IPS-15b (cell line): ENCODE measurements at regions not wholly inside any gene's neighbourhood (a gene's known extent, or its start where the extent isn't known, plus 50 kb on each side); places are given as distances from the start of the nearest gene placed in this dataset.

Source experiments
- H3K27me3 ChIP-seq: one replicate; pipeline ENCODE4 v1.6.1; 2013; ENCODE audit warnings: low read length; ENCODE audit not compliant: control insufficient read depth, insufficient read depth
- H3K36me3 ChIP-seq: one replicate; pipeline ENCODE4 v1.6.1; 2013; ENCODE audit warnings: low read length; ENCODE audit not compliant: control insufficient read depth, insufficient read depth
- H3K4me1 ChIP-seq: one replicate; pipeline ENCODE4 v1.6.1; 2013; ENCODE audit warnings: mild to moderate bottlenecking, low read length; ENCODE audit not compliant: control insufficient read depth, insufficient read depth
- H3K4me3 ChIP-seq: one replicate; pipeline ENCODE4 v1.5.1; 2013; ENCODE audit warnings: low read depth, low read length
- H3K9ac ChIP-seq: one replicate; pipeline ENCODE4 v1.6.1; 2013; ENCODE audit warnings: low read depth, mild to moderate bottlenecking, low read length
- H3K9me3 ChIP-seq: one replicate; pipeline ENCODE4 v1.6.1; 2013; ENCODE audit warnings: mild to moderate bottlenecking, low read length; ENCODE audit not compliant: control insufficient read depth, insufficient read depth

DNA sequence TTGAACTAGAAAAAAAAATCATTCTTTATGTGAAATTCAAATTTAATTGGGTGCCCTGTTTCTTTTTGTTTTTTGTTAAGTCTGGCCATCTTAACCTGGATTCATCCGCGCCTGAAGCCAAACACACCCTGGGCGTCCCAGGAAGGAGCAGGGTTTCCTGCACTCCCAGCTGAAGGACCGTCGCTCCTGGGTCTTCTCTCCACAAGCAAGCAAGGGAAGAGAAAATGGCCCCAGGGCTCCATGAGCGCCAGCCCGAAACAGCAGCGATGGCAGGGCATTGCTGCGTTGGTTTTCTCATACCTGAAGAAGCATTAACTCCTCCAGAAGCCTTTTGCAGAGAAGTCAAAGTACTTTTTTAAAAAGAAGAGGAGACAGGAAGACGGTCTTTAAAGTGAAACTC lies 105.4 kb upstream of the AFDN start:
- Histone ChIP-seq H3K36me3 (no peaks in the 10 kb centered on the region), H3K4me3 (no peak overlapping the region), H3K4me1 (no peaks in the 10 kb centered on the region), H3K27me3 (no peaks in the 10 kb centered on the region), H3K9me3 (no peaks in the 10 kb centered on the region), H3K9ac (no peak overlapping the region)

DNA sequence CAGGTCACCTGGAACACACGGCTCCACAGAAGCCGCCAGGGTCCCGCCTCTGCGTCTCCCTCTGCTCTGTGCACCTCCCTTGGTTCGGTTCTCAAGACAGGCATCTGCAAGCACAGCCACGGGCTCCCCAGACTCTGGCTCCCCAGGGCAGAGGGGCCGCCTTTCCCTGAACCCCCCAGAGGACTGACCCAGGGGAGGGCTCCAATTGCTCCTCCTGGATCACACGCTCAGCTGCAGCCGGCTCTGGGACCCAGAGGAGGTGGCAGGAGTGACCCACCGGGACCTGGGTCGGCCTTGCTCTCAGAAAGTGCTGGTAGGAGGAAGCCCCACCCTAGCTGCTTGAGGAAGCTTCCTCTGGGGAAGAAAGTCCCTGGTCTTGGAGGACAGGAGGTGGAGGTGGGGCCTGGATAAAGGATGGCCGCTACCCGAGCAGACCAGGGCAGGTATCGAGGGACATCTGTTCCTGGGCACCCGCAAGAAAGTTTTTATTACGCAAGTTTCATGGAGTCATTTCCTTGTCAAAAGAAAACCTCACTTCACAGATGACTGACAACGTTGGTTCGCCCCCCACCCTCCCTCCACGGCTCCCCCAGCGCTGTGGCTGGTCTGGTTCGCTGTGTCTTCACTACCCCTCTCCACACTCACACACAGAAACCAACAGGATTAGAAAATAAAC lies 103.9 kb upstream of the AFDN start:
- Histone ChIP-seq H3K9me3 (no peaks in the 10 kb centered on the region), H3K36me3 (no peaks in the 10 kb centered on the region), H3K4me1 (no peaks in the 10 kb centered on the region), H3K4me3 (no peak overlapping the region), H3K27me3 (no peaks in the 10 kb centered on the region), H3K9ac (no peak overlapping the region)

DNA sequence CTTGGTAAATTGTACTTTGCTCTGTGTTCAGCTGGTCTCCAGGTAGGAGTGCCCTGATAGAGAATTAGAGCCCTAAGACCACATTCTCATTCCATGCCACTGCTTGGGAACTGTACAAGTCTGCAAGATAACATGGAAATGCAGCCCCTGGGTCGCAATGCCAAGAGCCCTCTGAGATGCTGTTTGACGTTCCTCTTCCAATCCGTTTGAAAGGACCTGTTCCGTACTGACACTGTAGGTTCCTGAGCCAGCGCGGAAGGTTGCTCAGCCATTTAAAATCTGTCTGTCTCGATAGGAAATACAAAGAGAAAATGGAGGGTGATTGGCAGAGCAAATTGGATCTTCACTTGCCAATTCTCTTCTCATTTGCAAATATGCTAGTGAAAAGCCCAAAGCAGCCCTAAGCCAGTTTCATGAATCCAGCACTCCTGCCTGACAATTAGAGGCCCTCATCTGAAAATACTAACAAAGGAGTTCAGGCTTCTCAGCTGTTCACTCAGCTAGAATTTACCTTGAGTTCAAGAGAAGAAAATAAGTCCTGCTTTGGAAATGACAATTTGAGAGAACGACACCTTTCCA lies 100.6 kb upstream of the AFDN start:
- no peak overlapping the region for H3K9ac ChIP-seq
- no peaks in the 10 kb centered on the region for H3K9me3 ChIP-seq
- H3K27me3 ChIP-seq = no peaks in the 10 kb centered on the region
- H3K4me3 ChIP-seq = no peak overlapping the region
- no peaks in the 10 kb centered on the region for H3K4me1 ChIP-seq
- no peaks in the 10 kb centered on the region for H3K36me3 ChIP-seq

DNA sequence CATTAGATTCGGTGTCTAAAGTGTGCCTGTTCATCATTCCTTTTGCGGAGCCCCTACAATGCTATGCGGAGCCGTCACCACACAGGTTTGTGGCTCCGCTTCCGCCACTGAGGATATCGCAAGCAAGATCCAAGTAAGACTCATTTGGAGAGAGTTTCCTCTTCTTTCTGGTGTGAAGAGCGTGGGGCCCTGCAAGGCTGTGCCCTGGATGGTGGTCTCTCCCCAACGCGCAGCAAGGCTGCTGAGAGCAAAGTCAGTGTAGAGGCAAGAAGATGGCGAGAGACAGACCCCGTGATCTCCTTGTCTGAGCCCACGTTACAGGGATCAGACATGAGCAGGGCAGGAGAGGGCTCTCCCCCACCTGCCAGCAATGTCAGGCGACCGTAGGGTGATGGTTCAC lies 96.3 kb upstream of the AFDN start:
- Histone ChIP-seq H3K27me3 (no peaks in the 10 kb centered on the region), H3K36me3 (no peaks in the 10 kb centered on the region), H3K9me3 (no peaks in the 10 kb centered on the region), H3K4me1 (no peaks in the 10 kb centered on the region), H3K4me3 (no peak overlapping the region), H3K9ac (no peak overlapping the region)

DNA sequence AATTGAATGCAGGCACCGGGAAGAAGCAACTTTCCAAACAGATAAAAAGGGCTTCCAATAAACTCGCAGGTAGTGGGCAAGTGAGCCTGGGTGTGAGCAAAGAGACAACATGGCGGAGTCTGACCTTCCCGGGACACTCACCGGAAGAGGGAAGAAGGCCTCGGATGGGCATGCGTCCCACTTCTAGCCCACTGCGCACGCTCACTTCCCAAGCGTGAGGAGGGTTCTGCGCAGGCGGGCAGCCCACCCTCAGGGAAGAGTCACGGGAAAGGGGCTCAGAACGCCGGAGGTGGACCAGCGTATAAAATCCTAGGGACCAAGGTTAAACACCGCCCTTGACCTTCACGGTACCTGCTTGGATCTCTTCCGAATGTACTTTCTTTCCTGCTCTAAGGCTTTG lies 95.5 kb upstream of the AFDN start:
- H3K27me3 ChIP-seq = no peaks in the 10 kb centered on the region
- no peaks in the 10 kb centered on the region for H3K9me3 ChIP-seq
- no peak overlapping the region for H3K9ac ChIP-seq
- H3K4me1 ChIP-seq = no peaks in the 10 kb centered on the region
- H3K4me3 ChIP-seq = no peak overlapping the region
- H3K36me3 ChIP-seq = no peaks in the 10 kb centered on the region

DNA sequence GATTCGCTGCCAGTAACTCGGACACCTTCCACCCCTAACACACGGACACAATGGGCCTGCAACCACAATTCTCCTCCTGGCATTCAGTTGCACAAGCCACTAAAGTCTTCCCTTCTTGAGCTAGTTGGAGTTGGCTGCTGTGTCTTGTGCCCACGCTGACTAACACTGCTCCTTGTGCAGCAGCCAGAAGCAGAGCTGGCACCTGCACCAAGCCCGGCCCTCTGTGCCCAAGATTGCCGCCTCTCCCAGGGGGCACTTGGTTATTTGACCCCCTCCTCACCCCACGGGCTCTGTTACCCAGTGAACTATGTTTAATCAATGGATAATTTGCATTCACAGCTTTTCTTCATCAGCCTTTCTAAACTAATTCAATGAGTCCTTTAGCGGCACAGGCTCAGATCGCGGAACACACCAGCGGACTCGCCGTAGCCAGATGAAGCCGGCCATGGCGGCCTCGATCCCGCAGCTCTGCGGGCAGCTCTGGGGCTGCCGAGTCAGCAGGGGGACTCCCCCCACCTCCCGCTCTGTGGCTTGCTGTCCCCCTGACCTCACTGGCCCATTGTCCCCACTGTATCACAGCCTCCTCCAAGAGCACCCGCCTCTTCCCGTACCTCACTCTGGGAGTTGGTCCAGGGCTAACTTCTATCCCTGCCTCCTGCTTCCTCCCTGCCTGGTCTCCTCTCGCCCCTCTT lies 94.8 kb upstream of the AFDN start:
- Histone ChIP-seq H3K9ac (no peak overlapping the region), H3K4me3 (no peak overlapping the region), H3K27me3 (no peaks in the 10 kb centered on the region), H3K9me3 (no peaks in the 10 kb centered on the region), H3K36me3 (no peaks in the 10 kb centered on the region), H3K4me1 (no peaks in the 10 kb centered on the region)

DNA sequence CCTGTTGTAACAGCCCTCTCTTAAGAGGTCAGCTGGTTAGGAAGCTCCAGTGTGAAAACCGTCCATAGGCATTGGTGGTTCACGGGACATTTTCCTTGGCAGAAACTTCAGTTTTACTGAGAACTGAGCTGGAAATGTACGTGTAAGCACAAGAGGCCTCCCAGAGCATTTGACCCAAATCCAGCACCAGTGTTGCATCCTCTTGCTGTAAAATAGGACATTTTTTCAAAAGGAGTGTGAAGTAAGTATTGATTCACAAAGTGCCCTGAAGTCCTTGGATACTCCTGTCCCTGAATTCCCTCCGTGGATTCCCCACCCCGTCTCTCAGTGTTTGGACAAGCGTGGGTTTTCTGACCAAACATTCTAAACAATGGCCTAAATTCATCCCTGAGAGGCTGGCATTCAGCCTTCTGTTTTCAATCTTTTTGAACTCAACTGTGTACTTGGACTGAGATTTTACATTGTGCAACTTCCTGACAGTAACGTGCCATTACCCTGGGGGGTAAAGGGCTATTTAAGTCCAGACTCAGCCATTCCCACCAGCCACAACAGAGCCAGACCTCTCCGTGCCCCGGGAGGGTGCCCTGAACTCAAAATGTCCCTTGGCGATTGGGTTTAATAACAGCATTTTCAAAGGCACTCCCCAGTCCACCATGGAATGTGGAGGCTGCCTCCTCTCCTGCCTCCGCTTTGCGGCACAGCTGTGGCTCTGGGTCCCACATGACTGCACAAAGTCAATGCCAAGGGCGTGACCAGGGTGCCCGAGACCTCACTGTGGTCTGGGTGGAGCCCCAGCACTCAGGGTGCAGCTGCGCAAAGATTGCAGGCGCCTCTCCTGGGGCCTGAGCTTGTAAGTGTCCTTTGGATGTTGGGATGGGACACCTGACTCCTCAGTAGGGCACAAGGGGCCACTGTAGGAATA lies 92.7 kb upstream of the AFDN start:
- no peaks in the 10 kb centered on the region for H3K27me3 ChIP-seq
- no peak overlapping the region for H3K4me3 ChIP-seq
- no peaks in the 10 kb centered on the region for H3K36me3 ChIP-seq
- H3K4me1 ChIP-seq = no peaks in the 10 kb centered on the region
- no peaks in the 10 kb centered on the region for H3K9me3 ChIP-seq
- no peak overlapping the region for H3K9ac ChIP-seq

DNA sequence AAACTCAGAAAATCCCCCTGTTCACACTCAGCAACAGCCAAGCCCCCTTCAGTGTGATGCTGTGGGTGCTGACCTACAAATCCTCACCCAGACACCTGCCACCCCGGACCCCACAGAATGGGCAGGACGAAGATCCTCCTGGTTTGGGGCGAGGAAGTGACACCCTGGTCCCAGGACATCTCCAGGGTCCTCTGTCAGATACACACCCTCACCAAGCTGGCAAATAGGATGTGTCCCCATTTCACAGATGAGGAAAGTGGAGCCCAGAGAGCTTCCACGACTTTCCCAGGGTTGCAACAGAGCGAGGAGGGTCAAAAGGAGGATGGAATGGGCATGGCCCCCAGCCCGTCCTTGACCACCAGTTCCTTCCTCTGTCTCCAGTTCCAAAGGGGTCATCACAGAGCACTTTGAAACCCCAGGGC lies 92.0 kb upstream of the AFDN start:
- Histone ChIP-seq H3K4me3 (no peak overlapping the region), H3K9ac (no peak overlapping the region), H3K4me1 (no peaks in the 10 kb centered on the region)

DNA sequence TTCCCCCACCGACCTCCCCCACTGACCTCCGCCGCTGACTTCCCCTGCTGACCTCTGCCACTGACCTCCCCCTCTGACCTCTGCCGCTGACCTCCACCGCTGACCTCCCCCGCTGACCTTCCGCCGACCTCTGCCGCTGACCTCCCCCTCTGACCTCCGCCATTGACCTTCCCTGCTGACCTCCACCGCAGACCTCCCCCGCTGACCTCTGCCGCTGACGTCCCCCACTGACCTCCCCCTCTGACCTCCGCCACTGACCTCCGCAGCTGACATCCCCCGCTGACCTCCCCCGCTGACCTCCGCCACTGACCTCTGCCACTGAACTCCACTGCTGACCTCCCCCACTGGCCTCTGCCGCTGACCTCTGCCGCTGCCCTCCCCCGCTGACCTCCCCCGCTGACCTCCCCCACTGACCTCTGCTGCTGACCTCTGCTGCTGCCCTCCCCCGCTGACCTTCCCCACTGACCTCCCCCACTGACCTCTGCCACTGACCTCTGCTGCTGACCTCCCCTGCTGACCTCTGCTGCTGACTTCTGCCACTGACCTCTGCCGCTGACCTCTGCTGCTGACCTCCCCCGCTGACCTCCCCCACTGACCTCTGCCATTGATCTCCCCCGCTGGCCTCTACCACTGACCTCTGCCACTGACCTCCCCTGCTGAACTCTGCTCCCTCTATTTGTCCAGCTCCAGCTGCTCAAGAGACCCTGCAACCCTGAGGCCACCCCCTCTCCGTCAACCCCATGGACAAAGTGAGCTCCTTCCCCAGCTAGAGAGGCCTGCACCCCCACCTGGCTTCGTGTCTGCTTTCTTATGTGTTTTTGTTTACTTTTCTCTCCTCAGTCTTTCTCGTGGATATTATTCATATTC lies 91.4 kb upstream of the AFDN start:
- Histone ChIP-seq H3K9ac (no peak overlapping the region), H3K27me3 (no peaks in the 10 kb centered on the region), H3K36me3 (no peaks in the 10 kb centered on the region), H3K4me3 (no peak overlapping the region), H3K4me1 (no peaks in the 10 kb centered on the region), H3K9me3 (no peaks in the 10 kb centered on the region)

More for the DNA sequence above, 92.0 kb upstream of the AFDN start:
- Histone ChIP-seq H3K9me3 (no peaks in the 10 kb centered on the region), H3K36me3 (no peaks in the 10 kb centered on the region), H3K27me3 (no peaks in the 10 kb centered on the region)

DNA sequence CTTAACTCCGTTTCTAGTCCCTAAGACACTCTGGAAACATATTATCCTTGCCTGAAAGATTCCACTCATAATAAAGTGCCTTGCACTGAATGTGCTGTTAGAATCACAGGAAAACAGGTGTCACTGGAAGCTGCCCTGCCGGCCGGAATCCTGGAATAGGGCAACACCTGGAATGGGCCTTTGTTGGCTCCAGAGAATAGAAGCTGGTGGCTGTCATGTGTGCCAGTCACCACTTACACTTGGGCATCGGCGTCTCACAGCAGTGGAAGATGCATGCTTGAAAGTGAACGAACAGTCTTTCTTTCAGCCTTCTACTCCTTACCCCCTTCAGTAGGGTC lies 90.8 kb upstream of the AFDN start:
- Histone ChIP-seq H3K4me3 (no peak overlapping the region), H3K36me3 (no peaks in the 10 kb centered on the region), H3K9me3 (no peaks in the 10 kb centered on the region), H3K9ac (no peak overlapping the region), H3K4me1 (no peaks in the 10 kb centered on the region), H3K27me3 (no peaks in the 10 kb centered on the region)
